Stimulated activated naive CD8-positive, alpha-beta T cell treated with anti-CD3 and anti-CD28 coated beads, Interleukin-15, amount 100 ng/mL, for 72 hours (primary cell): ENCODE measurements at regions not wholly inside any gene's neighbourhood (a gene's known extent, or its start where the extent isn't known, plus 50 kb on each side); places are given as distances from the start of the nearest gene placed in this dataset.
A peak's percentile ranks its signal among the peaks of the same experiment; 100 is the strongest.
"Not testable (repeated sequence)": the region's sequence is repeated elsewhere in the genome, so short reads cannot be mapped to it uniquely, and the experiment has no call there.

Experiments
- ATAC-seq: fragments of 150-1000 bp; cut with Tn5 transposase; 2 replicates; pipeline ENCODE4 v1.10.0; 2021; ENCODE audit warnings: mild to moderate bottlenecking, moderate library complexity
- DNase-seq, 2 donors: peaks; one replicate each; pipeline ENCODE4 v3.0.0; 2021 to 2022
- H3K27ac Mint-ChIP-seq, 2 donors: one replicate each; pipeline ENCODE4 v1.8.0; 2022; ENCODE audit warnings: mild to moderate bottlenecking in 2 of 2, mixed read lengths in 2 of 2, moderate library complexity in 2 of 2
- H3K27me3 Mint-ChIP-seq: one replicate; pipeline ENCODE4 v1.8.0; 2022; ENCODE audit warnings: mixed read lengths
- H3K4me1 Mint-ChIP-seq: one replicate; pipeline ENCODE4 v1.8.0; 2022; ENCODE audit warnings: mild to moderate bottlenecking, mixed read lengths
- H3K4me3 Mint-ChIP-seq, 2 donors: one replicate each; pipeline ENCODE4 v1.8.0; 2022; ENCODE audit warnings: mild to moderate bottlenecking in 2 of 2, mixed read lengths in 2 of 2, moderate library complexity in 1 of 2
- H3K9me3 Mint-ChIP-seq, 2 donors: one replicate each; pipeline ENCODE4 v1.8.0; 2022; ENCODE audit warnings: mixed read lengths in 2 of 2

DNA sequence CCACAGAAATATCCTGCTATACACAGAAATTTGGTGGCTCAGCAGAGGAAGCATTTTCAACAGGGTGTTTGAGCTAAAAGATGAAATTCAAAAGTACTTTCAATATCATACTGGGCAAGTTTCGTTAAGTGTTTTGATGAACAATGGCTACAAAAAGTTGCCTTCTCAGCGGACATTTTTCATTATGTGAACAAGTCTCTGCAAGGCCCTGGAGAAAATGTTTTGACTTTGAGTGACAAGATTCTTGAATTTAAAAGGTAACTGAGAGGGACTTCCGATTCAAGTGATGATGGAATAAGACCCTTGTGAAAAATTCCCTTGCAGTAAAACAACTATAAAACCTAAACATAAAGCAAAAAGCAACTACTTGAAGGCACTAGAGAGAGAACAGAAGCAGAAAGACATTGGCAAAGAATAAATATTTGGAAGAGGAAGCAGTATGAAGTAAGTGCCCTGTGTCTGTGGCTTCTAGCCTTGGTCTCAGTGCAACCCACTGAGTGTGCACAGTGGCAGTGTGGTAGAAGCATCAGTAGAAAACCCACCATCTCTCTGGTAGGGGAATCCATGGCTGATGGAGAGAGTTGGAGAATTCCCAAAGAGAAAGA is 62.5 kb upstream of the NAMPT start:
- Mint-ChIP-seq H3K9me3 (peaks cover 45 to 53% of the 10 kb centered on the region in 2 donors), H3K4me3 (peak overlapping the region; percentile 57 to 77), H3K27ac (peak overlapping the region; percentile 100), H3K4me1 (peaks cover 49% of the 10 kb centered on the region), H3K27me3 (peaks cover 9% of the 10 kb centered on the region)
- peak in 1 of 2 donors; percentile 24 for DNase-seq
- ATAC-seq, result no peak

DNA sequence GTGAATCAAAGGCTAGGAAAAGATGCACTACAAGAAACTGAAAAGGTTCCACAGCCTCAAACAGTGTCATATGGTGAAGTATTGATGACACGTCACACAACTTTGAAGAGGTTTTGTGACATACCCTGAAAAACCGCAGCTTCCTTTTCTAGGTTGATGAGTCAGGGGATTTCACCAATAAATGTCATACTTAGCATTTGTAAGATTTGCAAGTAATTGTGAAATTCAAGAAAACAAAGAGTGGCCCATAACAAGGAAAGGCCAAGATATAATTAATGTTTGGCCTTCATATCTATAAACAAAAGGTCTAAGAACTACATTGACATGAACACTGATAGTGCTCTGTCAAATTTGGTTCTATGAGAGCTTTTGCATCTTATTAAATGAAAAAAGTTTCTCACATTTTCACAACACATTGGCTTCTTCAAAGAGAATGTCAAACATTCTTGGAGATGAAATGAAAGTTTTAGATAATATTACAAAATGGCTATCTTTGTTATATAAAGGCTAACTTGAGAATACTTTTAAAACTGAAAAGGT is 62.0 kb upstream of the NAMPT start:
- Mint-ChIP-seq H3K4me1 (peaks cover 49% of the 10 kb centered on the region), H3K27ac (peak overlapping the region; percentile 100), H3K4me3 (peak overlapping the region; percentile 77 to 82), H3K27me3 (peaks cover 9% of the 10 kb centered on the region), H3K9me3 (peaks cover 51 to 59% of the 10 kb centered on the region in 2 donors)
- peak; percentile 71 for ATAC-seq
- DNase-seq, result peak; percentile 60 to 76

DNA sequence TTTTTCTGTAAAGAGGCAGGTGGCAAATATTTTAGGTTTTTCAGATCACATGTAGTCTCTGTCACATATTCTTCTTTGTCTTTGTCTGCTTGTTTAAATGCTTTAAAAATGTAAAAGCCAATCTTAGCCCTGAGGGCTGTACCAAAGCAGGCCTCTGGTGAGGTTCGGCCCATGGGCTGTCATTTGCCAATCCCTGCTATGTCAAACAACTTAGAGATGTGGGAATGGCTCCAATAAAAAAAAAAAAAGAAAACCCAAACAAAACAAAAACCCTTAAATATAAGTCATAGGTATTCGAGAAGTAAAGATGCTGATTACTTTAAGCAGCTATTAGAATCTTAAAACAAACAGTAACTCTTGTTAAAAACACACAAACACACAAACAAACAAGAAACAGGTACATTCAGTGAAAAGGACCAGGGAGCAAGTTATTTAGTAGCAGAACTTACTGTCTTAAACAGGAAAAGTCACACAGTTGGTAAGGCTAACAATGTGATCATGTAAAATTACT is 61.4 kb upstream of the NAMPT start:
- H3K9me3 Mint-ChIP-seq, result peaks cover 55 to 62% of the 10 kb centered on the region in 2 donors
- H3K27me3 Mint-ChIP-seq, result peaks cover 9% of the 10 kb centered on the region
- peak overlapping the region; percentile 77 to 82 for H3K4me3 Mint-ChIP-seq
- ATAC-seq (peak; percentile 14), DNase-seq (peak; percentile 38 to 39)
- H3K27ac Mint-ChIP-seq, result peak overlapping the region; percentile 100
- peaks cover 49% of the 10 kb centered on the region for H3K4me1 Mint-ChIP-seq

DNA sequence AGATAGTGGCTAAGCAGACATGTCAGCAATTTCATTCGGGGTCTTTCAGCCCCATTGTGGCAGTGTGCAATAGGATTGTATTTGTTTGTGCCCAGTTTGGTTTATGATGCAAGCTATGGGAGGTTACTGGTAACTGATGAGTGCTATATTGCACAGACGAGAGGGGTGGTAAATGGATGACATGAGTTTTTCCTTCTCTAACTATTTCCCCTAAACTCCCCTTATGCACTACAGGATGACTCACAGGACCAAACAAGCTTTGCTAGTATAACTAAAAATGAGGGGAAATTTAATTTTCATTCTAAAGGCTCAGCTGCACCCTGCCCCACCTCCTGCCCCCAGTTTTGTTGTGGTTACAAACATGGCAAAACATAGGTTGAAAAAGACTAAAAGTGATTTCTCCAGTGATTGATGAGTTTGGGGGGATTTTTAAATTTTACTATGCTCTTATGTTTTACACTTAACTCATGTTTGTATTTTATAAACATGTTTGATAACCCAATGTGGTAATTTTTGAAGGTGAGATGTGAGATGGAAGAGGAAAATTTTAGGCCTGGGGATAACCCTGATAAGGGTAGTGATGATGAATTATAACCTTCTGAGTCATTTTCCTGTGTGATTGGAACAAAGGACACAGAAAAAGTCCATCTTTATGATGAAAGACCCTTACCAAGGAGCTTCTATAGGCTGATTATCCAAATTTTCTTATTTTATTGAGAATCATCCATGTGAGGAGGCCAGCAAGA is 60.8 kb upstream of the NAMPT start:
- H3K4me3 Mint-ChIP-seq, result peak overlapping the region; percentile 77 to 82
- DNase-seq (peak; percentile 70 to 84), ATAC-seq (peak; percentile 91)
- peak overlapping the region; percentile 100 for H3K27ac Mint-ChIP-seq
- H3K4me1 Mint-ChIP-seq, result peaks cover 49% of the 10 kb centered on the region
- peaks cover 9% of the 10 kb centered on the region for H3K27me3 Mint-ChIP-seq
- H3K9me3 Mint-ChIP-seq, result peaks cover 59 to 60% of the 10 kb centered on the region in 2 donors

DNA sequence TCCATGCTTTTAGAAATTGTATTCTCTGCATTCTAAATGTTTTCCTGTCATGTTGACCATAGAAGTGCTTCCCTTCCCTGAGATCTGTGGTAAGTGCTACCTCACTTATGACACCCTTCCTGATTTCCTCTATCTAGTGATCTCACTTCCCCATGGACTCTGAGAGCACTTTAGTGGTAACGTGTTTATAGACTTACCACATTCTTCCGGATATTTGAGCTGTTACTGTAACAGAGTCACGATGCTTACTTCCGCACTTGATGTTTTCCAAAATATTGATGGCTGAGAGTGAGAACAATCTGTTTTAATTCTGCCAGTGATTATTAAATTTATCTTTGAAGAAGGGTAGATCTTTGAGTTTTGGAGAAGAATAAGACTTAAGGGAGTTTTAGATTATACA is 60.1 kb upstream of the NAMPT start:
- no peak for DNase-seq
- no peak for ATAC-seq
- H3K27me3 Mint-ChIP-seq, result peaks cover 9% of the 10 kb centered on the region
- H3K4me1 Mint-ChIP-seq, result peaks cover 55% of the 10 kb centered on the region
- peak overlapping the region; percentile 77 to 82 for H3K4me3 Mint-ChIP-seq
- peak overlapping the region; percentile 100 for H3K27ac Mint-ChIP-seq
- peaks cover 62 to 67% of the 10 kb centered on the region in 2 donors for H3K9me3 Mint-ChIP-seq

DNA sequence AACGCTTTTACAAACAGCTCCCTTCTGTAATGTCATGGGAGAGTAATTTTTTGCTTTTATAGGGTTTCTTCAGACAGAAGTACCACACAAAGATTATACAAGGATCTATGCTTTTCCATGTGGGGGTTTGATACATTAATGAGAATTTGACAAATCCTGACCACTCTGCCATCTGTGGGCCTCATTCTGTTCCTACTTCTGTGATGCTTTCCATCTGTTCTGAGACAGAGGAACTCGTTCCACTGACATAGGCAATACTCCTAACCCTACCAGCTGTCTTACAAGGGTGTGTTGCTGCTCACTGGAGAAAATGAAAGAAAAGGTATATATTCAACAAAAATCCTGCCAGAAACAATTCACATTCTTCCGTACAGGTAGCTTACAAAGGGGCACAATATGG is 59.4 kb upstream of the NAMPT start:
- Mint-ChIP-seq H3K27ac (peak overlapping the region; percentile 100), H3K9me3 (peaks cover 61 to 67% of the 10 kb centered on the region in 2 donors), H3K27me3 (peaks cover 3% of the 10 kb centered on the region), H3K4me1 (peaks cover 58% of the 10 kb centered on the region), H3K4me3 (peak overlapping the region in 1 of 2 donors; percentile 3)
- DNase-seq, result no peak
- ATAC-seq, result no peak

DNA sequence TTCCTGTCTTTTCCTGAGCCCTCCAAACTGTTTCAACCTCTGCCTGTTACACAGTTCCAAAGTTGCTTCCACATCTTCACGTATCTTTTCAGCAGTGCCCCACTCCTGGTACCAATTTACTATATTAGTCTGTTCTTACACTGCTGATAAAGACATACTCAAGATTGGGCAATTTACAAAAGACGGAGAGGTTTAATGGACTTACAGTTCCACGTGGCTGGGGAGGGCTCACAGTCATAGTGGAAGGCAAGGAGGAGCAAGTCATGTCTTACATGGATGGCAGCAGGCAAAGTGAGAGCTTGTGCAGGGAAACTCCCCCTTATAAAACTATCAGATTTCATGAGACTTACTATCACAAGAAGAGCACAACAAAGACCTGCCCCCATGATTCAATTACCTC is 57.3 kb upstream of the NAMPT start:
- DNase-seq, ATAC-seq, H3K27ac Mint-ChIP-seq, H3K27me3 Mint-ChIP-seq, H3K4me3 Mint-ChIP-seq: not testable (repeated sequence)
- Mint-ChIP-seq H3K9me3 (peaks cover 54 to 56% of the 10 kb centered on the region in 2 donors), H3K4me1 (peaks cover 43% of the 10 kb centered on the region)

DNA sequence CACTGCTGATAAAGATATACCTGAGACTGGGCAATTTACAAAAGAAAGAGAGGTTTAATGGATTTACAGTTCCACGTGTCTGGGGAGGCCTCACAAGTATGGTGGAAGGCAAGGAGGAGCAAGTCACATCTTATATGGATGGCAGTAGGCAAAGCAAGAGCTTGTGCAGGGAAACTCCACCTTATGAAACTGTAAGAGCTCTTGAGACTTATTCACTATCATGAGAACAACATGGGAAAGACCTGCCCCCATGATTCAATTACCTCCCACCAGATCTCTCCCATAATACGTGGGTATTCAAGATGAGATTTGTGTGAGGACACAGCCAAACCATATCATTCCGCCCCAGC is 55.4 kb upstream of the NAMPT start:
- not testable (repeated sequence) for ATAC-seq, H3K4me3 Mint-ChIP-seq, DNase-seq, H3K27me3 Mint-ChIP-seq
- Mint-ChIP-seq H3K9me3 (peaks cover 54 to 60% of the 10 kb centered on the region in 2 donors), H3K4me1 (peaks cover 29% of the 10 kb centered on the region), H3K27ac (peak overlapping the region in 1 of 2 donors; percentile 81)

DNA sequence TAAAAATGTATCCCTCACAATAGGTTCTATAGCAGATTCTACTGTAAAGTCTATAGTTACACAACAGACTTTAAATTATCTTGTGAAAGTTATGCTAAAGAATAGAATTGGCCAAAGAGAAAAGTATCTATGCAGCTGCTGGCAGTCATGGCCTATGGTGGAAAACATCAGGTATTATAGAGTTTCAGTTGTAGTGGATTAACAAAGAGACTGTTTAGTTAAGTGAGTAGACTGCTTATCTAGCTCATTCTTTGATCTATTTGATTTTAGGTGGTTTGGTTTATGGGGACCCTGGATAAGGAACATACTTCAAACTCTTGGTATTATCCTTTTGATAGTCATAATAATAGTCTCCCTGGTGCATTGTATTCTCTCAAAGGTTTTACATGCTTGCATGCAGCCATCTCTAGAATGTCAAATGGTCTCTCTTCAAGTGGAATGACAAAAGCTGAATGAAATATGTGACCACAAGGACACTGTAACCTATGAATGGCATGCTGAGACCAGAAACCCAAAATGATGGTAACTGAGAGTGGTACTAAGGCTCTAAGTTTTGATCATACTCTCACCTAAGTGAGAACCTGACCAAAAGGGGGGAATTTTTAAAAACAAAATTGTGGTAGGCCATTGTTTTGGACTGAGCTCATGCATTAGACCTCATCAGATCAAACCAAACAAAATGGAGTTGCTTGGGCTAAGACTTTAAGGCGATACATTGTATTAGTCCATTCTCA is 54.9 kb upstream of the NAMPT start:
- Mint-ChIP-seq H3K27me3 (peaks cover 13% of the 10 kb centered on the region), H3K9me3 (peaks cover 51 to 55% of the 10 kb centered on the region in 2 donors), H3K4me1 (peaks cover 24% of the 10 kb centered on the region), H3K27ac (peak overlapping the region in 1 of 2 donors; percentile 81), H3K4me3 (no peak overlapping the region)
- DNase-seq, result peak in 1 of 2 donors; percentile 34
- ATAC-seq, result peak; percentile 84

DNA sequence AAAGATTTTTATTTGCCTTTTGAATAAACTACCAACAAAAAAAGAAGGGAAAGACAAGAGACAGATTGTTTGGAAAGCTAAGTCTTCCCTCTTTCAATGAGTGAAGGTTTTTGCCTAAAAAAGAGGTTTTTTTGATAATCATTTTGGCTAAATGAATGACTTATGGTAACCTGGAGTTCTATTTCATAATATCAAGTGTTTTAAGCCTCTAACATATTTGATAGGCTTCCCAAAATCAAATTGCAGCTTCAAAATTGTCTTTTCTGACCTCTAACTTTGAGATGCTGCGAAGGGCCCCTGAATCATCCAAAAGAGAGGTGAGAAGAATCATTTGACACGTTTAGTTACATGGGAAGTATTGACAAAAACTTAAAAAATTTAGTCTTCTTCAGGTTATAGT is 53.0 kb upstream of the NAMPT start:
- peaks cover 21% of the 10 kb centered on the region for H3K27me3 Mint-ChIP-seq
- H3K4me3 Mint-ChIP-seq, result no peak overlapping the region
- no peak overlapping the region for H3K27ac Mint-ChIP-seq
- no peak for ATAC-seq
- H3K9me3 Mint-ChIP-seq, result peaks cover 31 to 39% of the 10 kb centered on the region in 2 donors
- no peak for DNase-seq
- peaks cover 11% of the 10 kb centered on the region for H3K4me1 Mint-ChIP-seq

DNA sequence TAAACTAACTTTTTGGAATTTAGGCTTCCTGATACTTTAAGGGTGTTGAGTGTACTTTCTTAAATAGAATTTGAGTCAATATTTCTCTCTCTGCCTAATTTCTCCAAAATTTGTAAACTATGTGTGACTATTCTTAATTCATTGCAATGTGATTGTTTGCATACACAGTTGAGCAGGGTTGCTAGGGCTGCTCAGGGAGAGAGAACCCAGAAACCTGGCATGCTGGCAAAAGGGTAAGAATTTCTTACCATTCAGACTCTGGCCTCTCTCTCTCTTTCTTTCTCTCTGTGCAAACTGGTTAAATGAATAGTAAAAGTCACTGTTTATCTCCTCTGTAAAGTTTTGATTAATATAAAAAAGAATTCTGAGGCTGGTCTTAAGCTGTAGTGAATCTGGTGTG is 51.0 kb upstream of the NAMPT start:
- no peak for DNase-seq
- Mint-ChIP-seq H3K9me3 (peaks cover 15 to 26% of the 10 kb centered on the region in 2 donors), H3K27me3 (peaks cover 30% of the 10 kb centered on the region), H3K27ac (no peak overlapping the region), H3K4me3 (no peak overlapping the region), H3K4me1 (peaks cover 14% of the 10 kb centered on the region)
- no peak for ATAC-seq
